GM12878 (cell line): ENCODE measurements at regions not wholly inside any gene's neighbourhood (a gene's known extent, or its start where the extent isn't known, plus 50 kb on each side); places are given as distances from the start of the nearest gene placed in this dataset.

Source experiments
- ATAC-seq: fragments of 200-7000 bp; cut with Tn5 transposase; 3 replicates; pipeline ENCODE4 v1.9.1; 2020; ENCODE audit warnings: mild to moderate bottlenecking, moderate library complexity
- BruUV-seq: library from RNA; stranded (reverse); fragments of 400-500 nt; replicated peaks from 2 replicates; lab custom pipeline; 2021; lab: Mats Ljungman, UMichigan
- CTCF ChIA-PET: fragments of 300-600 bp; sonication (Branson Sonifier 250); formaldehyde crosslinking; extraction: SDS; loops from one replicate; lab custom pipeline; 2021; ENCODE audit warnings: inconsistent platforms; lab: Yijun Ruan, JAX
- POLR2A ChIA-PET: fragments of 350-600 bp; formaldehyde crosslinking; extraction: SDS; loops from one replicate; lab custom pipeline; 2021; ENCODE audit warnings: inconsistent platforms; lab: Charles Lee
- RAD21 ChIA-PET: fragments of 300-600 bp; sonication (Branson Sonifier 250); formaldehyde crosslinking; loops from one replicate; lab custom pipeline; 2023; ENCODE audit warnings: antibody characterized with exemption; ENCODE audit not compliant: unreplicated experiment; lab: Charles Lee
- SMC1A ChIA-PET: fragments of 300-600 bp; sonication (Branson Sonifier 250); formaldehyde crosslinking; loops from one replicate; lab custom pipeline; 2023; ENCODE audit not compliant: unreplicated experiment, uncharacterized antibody; lab: Charles Lee
- DNase-seq: peaks from one replicate; pipeline ENCODE4 v3.0.0-alpha.2; 2011; ENCODE audit warnings: low read depth, low spot score
- FAIRE-seq: peaks from 3 replicates; lab custom pipeline; 2011; peaks lifted over from hg19 to GRCh38; lab: Jason Lieb, UNC
- H2AFZ ChIP-seq: 2 replicates; pipeline ENCODE4 v1.6.0; 2011; ENCODE audit warnings: low read depth, low read length, control low read depth; ENCODE audit not compliant: control insufficient read depth
- H3K27ac ChIP-seq: 2 replicates; pipeline ENCODE4 v1.5.1; 2011; ENCODE audit warnings: control low read depth; ENCODE audit not compliant: control insufficient read depth, insufficient read depth
- H3K27me3 ChIP-seq, 2 experiments: replicated peaks in 1 of 2; 2 replicates each; pipeline versions ENCODE4 v1.6.0 to v1.6.1; 2011; ENCODE audit warnings: low read length in 1 of 2; ENCODE audit not compliant: control insufficient read depth in 2 of 2, insufficient read depth in 2 of 2
- H3K36me3 ChIP-seq, 2 experiments: 2 replicates each; pipeline ENCODE4 v1.5.1; 2011; ENCODE audit warnings: low read length in 1 of 2; ENCODE audit not compliant: control insufficient read depth in 2 of 2, insufficient read depth in 2 of 2
- H3K4me1 ChIP-seq: 2 replicates; pipeline ENCODE4 v1.6.1; 2011; ENCODE audit warnings: mild to moderate bottlenecking, low read length, moderate library complexity, mixed read lengths; ENCODE audit not compliant: control insufficient read depth, insufficient read depth
- H3K4me2 ChIP-seq: 2 replicates; pipeline ENCODE4 v1.6.0; 2011; ENCODE audit warnings: control low read depth; ENCODE audit not compliant: control insufficient read depth, insufficient read depth
- H3K4me3 ChIP-seq: fragments of 200-600 bp; sonication (generic); 2 replicates; pipeline ENCODE4 v1.5.1; 2016
- H3K79me2 ChIP-seq: 2 replicates; pipeline ENCODE4 v1.6.0; 2011; ENCODE audit warnings: low read length; ENCODE audit not compliant: control insufficient read depth, insufficient read depth
- H3K9ac ChIP-seq: 2 replicates; pipeline ENCODE4 v1.8.0; 2011; ENCODE audit warnings: low read length, control low read depth, mixed read lengths; ENCODE audit not compliant: control insufficient read depth, insufficient read depth
- H3K9me3 ChIP-seq: replicated peaks from 3 replicates; pipeline ENCODE4 v1.5.1; 2011; ENCODE audit warnings: mild to moderate bottlenecking, low read length; ENCODE audit not compliant: control insufficient read depth, insufficient read depth
- H4K20me1 ChIP-seq: 2 replicates; pipeline ENCODE4 v1.6.0; 2011; ENCODE audit not compliant: control insufficient read depth, insufficient read depth
- CEBPB ChIP-seq, 2 experiments: fragments of 150-350 bp in 1 of 2; IDR thresholded peaks; 2 replicates each; pipeline ENCODE4 v1.6.1; 2012 to 2014; ENCODE audit warnings: low read depth in 2 of 2, low read length in 2 of 2, borderline replicate concordance in 1 of 2, inconsistent platforms in 1 of 2
- CEBPZ ChIP-seq: fragments of 150-350 bp; IDR thresholded peaks from 2 replicates; pipeline ENCODE4 v1.6.1; 2016; ENCODE audit warnings: low read depth, low read length
- HDGF ChIP-seq: fragments of 450-650 bp; IDR thresholded peaks from 2 replicates; pipeline ENCODE4 v1.6.1; 2016; ENCODE audit warnings: antibody characterized with exemption
- HSF1 ChIP-seq: fragments of 150-350 bp; IDR thresholded peaks from 2 replicates; pipeline ENCODE4 v1.6.1; 2014; ENCODE audit warnings: mild to moderate bottlenecking, low read depth, low read length
- MXI1 ChIP-seq: fragments of 150-350 bp; IDR thresholded peaks from 2 replicates; pipeline ENCODE4 v1.6.1; 2011; ENCODE audit warnings: low read depth, mild to moderate bottlenecking, inconsistent platforms, low read length, improper control_type of control experiment
- MYB ChIP-seq: fragments of 150-350 bp; IDR thresholded peaks from 2 replicates; pipeline ENCODE4 v1.6.1; 2014; ENCODE audit warnings: mild to moderate bottlenecking, low read depth, low read length, borderline replicate concordance
- NR2C1 ChIP-seq: fragments of 450-650 bp; IDR thresholded peaks from 2 replicates; pipeline ENCODE4 v1.6.1; 2017; ENCODE audit warnings: antibody characterized with exemption, mild to moderate bottlenecking, moderate library complexity
- SP1 ChIP-seq: IDR thresholded peaks from one replicate; pipeline ENCODE4 v1.6.1; 2011; ENCODE audit warnings: low read depth, low read length
- SREBF1 ChIP-seq: IDR thresholded peaks from 2 replicates; pipeline ENCODE4 v1.6.1; 2012; ENCODE audit warnings: mild to moderate bottlenecking, low read length
- TBL1XR1 ChIP-seq: IDR thresholded peaks from 2 replicates; pipeline ENCODE4 v1.6.1; 2012; ENCODE audit warnings: low read depth, low read length, improper control_type of control experiment
- ZBTB4 ChIP-seq: fragments of 450-650 bp; formaldehyde crosslinking; IDR thresholded peaks from 2 replicates; pipeline ENCODE4 v1.4.0; 2022; ENCODE audit warnings: mild to moderate bottlenecking, moderate library complexity
- ZSCAN29 ChIP-seq: fragments of 450-650 bp; IDR thresholded peaks from 2 replicates; pipeline ENCODE4 v1.6.1; 2017; ENCODE audit warnings: mild to moderate bottlenecking, moderate library complexity
- WGBS: methylation state at CpG from one replicate; pipeline ENCODE4 v1.1.6; 2016; ENCODE audit warnings: low lambda C conversion rate; ENCODE audit not compliant: insufficient replicate concordance, insufficient coverage; ENCODE audit errors: missing lambda C conversion rate; 5-methylcytosine and 5-hydroxymethylcytosine counted together
- in situ Hi-C: fragments of 300-500 bp; cut with MboI; formaldehyde crosslinking; loops from 9 replicates; pipeline ENCODE4 v1.14.3; 2018; ENCODE audit warnings: mixed read lengths
- intact Hi-C: fragments of 100-400 bp; cut with micrococcal nuclease; formaldehyde crosslinking; loops from one replicate; pipeline ENCODE4 v1.14.2; 2022; ENCODE audit not compliant: unreplicated experiment
- TF ChIP-seq, protein P1 (sequence below): fragments of 450-650 bp; IDR thresholded peaks from 2 replicates; pipeline ENCODE4 v1.6.1; 2017; ENCODE audit warnings: mild to moderate bottlenecking

- Histone ChIP-seq H3K4me3 (no peak overlapping the region), H3K79me2 (no peaks in the 10 kb centered on the region), H3K36me3 (no peaks in the 10 kb centered on the region), H3K27ac (no peak overlapping the region), H2AFZ (no peak overlapping the region), H3K4me2 (no peak overlapping the region), H3K27me3 (no peaks in the 10 kb centered on the region), H4K20me1 (no peaks in the 10 kb centered on the region), H3K9ac (no peak overlapping the region), H3K9me3 (no peaks in the 10 kb centered on the region), H3K4me1 (peaks cover 10% of the 10 kb centered on the region)
- DNase-seq (no peak), ATAC-seq (no peak), FAIRE-seq (no peak)
- 92% methylated on average over 6 of the region's 6 CpGs for WGBS
- ChIA-PET POLR2A (no interaction called here), RAD21 (no interaction called here), SMC1A (interaction anchor here (1.0 to 1.6 kb wide), 2 partner anchors 22 to 74 kb away, joined by 3 to 4 read pairs; no protein-coding TSS in a partner anchor), CTCF (interaction anchor here (0.8 to 1.9 kb wide), 3 partner anchors 12 to 38 kb away, joined by 3 to 4 read pairs (median 3); no protein-coding TSS in a partner anchor)
- BruUV-seq = no TSS peak
- intact Hi-C loops = no loop called here
- in situ Hi-C loops = no loop called here
- TF ChIP-seq MYB (no peak), HSF1 (no peak), MXI1 (no peak), NR2C1 (no peak), TBL1XR1 (no peak), SREBF1 (no peak), ZBTB4 (CRISPR knock-in tag) (no peak), HDGF (no peak), CEBPB (IDR thresholded peaks at IDR 0.05; ENCODE audit: borderline replicate concordance in 1 of 2, low read depth in 2 of 2, low read length in 2 of 2) (no peak), SP1 (no peak), ZSCAN29 (no peak), CEBPZ (no peak)
- TF ChIP-seq, protein P1, sequence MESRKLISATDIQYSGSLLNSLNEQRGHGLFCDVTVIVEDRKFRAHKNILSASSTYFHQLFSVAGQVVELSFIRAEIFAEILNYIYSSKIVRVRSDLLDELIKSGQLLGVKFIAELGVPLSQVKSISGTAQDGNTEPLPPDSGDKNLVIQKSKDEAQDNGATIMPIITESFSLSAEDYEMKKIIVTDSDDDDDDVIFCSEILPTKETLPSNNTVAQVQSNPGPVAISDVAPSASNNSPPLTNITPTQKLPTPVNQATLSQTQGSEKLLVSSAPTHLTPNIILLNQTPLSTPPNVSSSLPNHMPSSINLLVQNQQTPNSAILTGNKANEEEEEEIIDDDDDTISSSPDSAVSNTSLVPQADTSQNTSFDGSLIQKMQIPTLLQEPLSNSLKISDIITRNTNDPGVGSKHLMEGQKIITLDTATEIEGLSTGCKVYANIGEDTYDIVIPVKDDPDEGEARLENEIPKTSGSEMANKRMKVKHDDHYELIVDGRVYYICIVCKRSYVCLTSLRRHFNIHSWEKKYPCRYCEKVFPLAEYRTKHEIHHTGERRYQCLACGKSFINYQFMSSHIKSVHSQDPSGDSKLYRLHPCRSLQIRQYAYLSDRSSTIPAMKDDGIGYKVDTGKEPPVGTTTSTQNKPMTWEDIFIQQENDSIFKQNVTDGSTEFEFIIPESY = no peak
These were observed 58.8 kb upstream of the NUDT4 start for GRCh38 chr12:93318720-93319522.
